Mesothelial cell of epicardium (in vitro differentiated cells): ENCODE measurements at regions not wholly inside any gene's neighbourhood (a gene's known extent, or its start where the extent isn't known, plus 50 kb on each side); places are given as distances from the start of the nearest gene placed in this dataset.
"Not testable (repeated sequence)": the region's sequence is repeated elsewhere in the genome, so short reads cannot be mapped to it uniquely, and the experiment has no call there.

Experiments
- DNase-seq, 2 experiments: peaks; one replicate each; pipeline ENCODE4 v3.0.0; 2021; ENCODE audit warnings: low spot score in 2 of 2; ENCODE audit not compliant: unreplicated experiment in 2 of 2
- H3K27ac Mint-ChIP-seq: 2 replicates; pipeline ENCODE4 v1.8.0; 2021; ENCODE audit warnings: mixed read lengths
- H3K27me3 Mint-ChIP-seq: 2 replicates; pipeline ENCODE4 v1.8.0; 2021; ENCODE audit warnings: low read depth, mixed read lengths
- H3K36me3 Mint-ChIP-seq: 2 replicates; pipeline ENCODE4 v1.8.0; 2021; ENCODE audit warnings: mixed read lengths
- H3K4me1 Mint-ChIP-seq: 2 replicates; pipeline ENCODE4 v1.8.0; 2021; ENCODE audit warnings: mixed read lengths
- H3K4me3 Mint-ChIP-seq: 2 replicates; pipeline ENCODE4 v1.8.0; 2021; ENCODE audit warnings: mild to moderate bottlenecking, moderate library complexity, mixed read lengths
- H3K9me3 Mint-ChIP-seq: 2 replicates; pipeline ENCODE4 v1.8.0; 2021; ENCODE audit warnings: mixed read lengths
- CTCF ChIP-seq: fragments of 200-600 bp; sonication (generic); IDR thresholded peaks from one replicate; pipeline ENCODE4 v1.5.0; 2021; ENCODE audit warnings: antibody characterized with exemption; ENCODE audit not compliant: unreplicated experiment

DNA sequence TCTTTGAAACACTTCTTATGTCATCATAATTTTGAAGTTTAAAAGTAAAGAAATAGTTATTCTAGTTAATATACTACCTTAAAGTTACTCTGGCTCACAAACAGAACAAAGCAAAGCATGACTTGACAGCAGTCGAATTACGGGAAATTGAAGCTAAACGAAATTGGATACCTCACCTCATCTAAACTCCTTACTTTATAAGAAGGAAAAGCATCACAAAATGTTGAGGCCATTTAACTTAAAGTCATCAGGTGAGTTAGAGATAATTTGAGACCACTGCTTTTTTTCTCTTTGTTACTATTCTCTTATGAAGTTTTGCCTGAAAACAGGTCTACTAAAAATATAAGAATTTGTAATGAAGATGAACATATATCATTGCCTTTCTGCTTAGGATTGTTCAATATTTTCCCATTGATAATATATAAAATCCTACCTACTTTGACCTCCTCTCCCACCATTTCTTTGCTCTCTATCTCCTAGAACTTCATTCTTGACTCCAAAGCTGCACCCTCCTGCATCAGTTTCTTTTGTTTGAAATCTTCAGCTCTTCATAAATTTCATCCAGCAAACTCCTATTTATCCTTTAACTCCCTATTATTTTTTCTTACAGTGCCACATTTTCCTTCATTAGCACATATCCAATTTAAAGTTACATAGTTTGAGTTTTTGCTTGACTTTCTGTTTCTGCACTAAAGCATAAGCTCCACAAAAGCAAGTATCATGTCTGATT, 510.7 kb upstream of the ZNF337 start:
- H3K4me1 Mint-ChIP-seq, result peaks cover 6% of the 10 kb centered on the region
- peaks cover 61% of the 10 kb centered on the region for H3K27me3 Mint-ChIP-seq
- H3K4me3 Mint-ChIP-seq, result peak overlapping the region; percentile 52
- no peak for DNase-seq
- TF ChIP-seq CTCF, result no peak
- H3K27ac Mint-ChIP-seq, result no peak overlapping the region
- no peaks in the 10 kb centered on the region for H3K36me3 Mint-ChIP-seq
- H3K9me3 Mint-ChIP-seq, result peaks cover 1% of the 10 kb centered on the region

DNA sequence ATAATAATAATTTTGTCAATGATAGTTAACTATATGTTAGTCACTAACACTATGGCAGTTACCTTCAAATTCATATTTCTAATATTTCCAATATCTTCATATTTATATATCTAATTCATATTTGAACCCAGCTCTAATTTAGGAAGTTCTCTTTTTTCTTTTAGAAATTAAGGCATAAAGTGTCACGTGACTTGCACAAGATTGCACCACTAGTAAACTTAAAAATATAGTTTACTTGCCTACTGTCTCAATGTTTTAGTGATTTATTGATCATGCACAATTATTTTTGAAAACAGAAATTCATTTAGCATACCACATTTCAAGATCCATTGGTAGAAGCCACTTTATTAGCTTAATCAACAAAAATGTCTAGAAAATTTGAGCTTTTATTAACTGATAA, 508.7 kb upstream of the ZNF337 start:
- Mint-ChIP-seq H3K36me3 (no peaks in the 10 kb centered on the region), H3K9me3 (peaks cover 17% of the 10 kb centered on the region), H3K27me3 (peaks cover 43% of the 10 kb centered on the region), H3K27ac (no peak overlapping the region), H3K4me3 (no peak overlapping the region), H3K4me1 (peaks cover 6% of the 10 kb centered on the region)
- TF ChIP-seq CTCF, result no peak
- no peak for DNase-seq

GRCh38 chr20:26201026-26201425, 504.4 kb upstream of the ZNF337 start:
- H3K4me3 Mint-ChIP-seq, DNase-seq, H3K36me3 Mint-ChIP-seq, H3K4me1 Mint-ChIP-seq, H3K27ac Mint-ChIP-seq, H3K27me3 Mint-ChIP-seq: not testable (repeated sequence)
- H3K9me3 Mint-ChIP-seq, result peaks cover 19% of the 10 kb centered on the region

DNA sequence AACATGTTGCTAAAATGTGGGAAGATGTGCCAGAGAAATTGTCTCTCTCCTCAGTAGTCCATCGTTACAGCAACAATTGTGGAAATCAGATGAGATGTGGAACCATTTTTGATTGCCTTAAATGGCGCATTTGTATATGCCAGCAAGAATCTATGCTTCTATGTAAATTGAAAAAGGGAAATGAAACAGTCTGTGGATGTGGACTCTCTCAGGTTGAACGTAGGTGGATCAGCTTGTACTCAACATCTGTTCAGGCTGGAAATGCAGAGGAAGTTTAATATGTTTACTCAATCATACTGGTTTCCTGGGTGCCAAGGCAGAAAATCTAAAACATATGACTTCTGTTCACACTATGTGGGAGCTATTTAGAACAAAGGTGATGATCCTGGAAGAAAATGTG, 490.7 kb upstream of the ZNF337 start:
- not testable (repeated sequence) for H3K4me1 Mint-ChIP-seq, H3K9me3 Mint-ChIP-seq, DNase-seq, H3K36me3 Mint-ChIP-seq, H3K4me3 Mint-ChIP-seq, H3K27ac Mint-ChIP-seq
- peaks cover 11% of the 10 kb centered on the region for H3K27me3 Mint-ChIP-seq

GRCh38 chr20:26183720-26184119, 487.1 kb upstream of the ZNF337 start:
- H3K27ac Mint-ChIP-seq, H3K36me3 Mint-ChIP-seq, H3K9me3 Mint-ChIP-seq, DNase-seq, H3K4me1 Mint-ChIP-seq, H3K4me3 Mint-ChIP-seq: not testable (repeated sequence)
- peaks cover 11% of the 10 kb centered on the region for H3K27me3 Mint-ChIP-seq

DNA sequence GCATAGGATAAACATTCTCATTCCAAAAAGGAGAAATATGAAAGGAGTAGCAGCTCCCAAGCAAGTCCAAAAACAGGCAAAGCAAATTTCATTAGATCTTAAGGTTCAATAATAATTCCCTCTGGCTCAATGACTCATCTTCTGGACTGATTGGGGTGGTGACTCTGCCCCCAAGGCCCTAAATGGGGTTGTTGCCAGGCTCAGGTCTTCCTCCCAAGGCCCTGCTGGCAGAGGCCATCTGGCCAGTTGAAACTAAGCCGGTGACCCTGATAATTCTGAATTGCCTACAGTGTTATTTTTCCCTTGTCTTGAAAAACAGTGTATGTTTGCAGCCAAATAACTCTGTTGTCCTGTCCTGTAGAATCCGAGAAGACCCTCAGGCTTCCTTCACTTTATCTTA, 484.7 kb upstream of the ZNF337 start:
- not testable (repeated sequence) for H3K27ac Mint-ChIP-seq, H3K4me1 Mint-ChIP-seq, H3K27me3 Mint-ChIP-seq, H3K4me3 Mint-ChIP-seq, H3K36me3 Mint-ChIP-seq, DNase-seq, H3K9me3 Mint-ChIP-seq

GRCh38 chr20:26171875-26172274, 475.2 kb upstream of the ZNF337 start:
- H3K4me1 Mint-ChIP-seq, result peaks cover 20% of the 10 kb centered on the region
- H3K27ac Mint-ChIP-seq, result not testable (repeated sequence)

GRCh38 chr20:26169506-26169905, 472.9 kb upstream of the ZNF337 start:
- H3K27me3 Mint-ChIP-seq, result no peaks in the 10 kb centered on the region
- H3K9me3 Mint-ChIP-seq, result no peaks in the 10 kb centered on the region
- H3K4me1 Mint-ChIP-seq, result peaks cover 31% of the 10 kb centered on the region
- no peak for DNase-seq
- H3K4me3 Mint-ChIP-seq, result no peak overlapping the region
- H3K27ac Mint-ChIP-seq, result no peak overlapping the region
- H3K36me3 Mint-ChIP-seq, result no peaks in the 10 kb centered on the region
- no peak for TF ChIP-seq CTCF

More at GRCh38 chr20:26171875-26172274, 475.2 kb upstream of the ZNF337 start:
- not testable (repeated sequence) for H3K36me3 Mint-ChIP-seq, H3K4me3 Mint-ChIP-seq, H3K9me3 Mint-ChIP-seq, DNase-seq, H3K27me3 Mint-ChIP-seq
